Liver (tissue), 8 donors: ENCODE measurements at regions not wholly inside any gene's neighbourhood (a gene's known extent, or its start where the extent isn't known, plus 50 kb on each side); places are given as distances from the start of the nearest gene placed in this dataset.

Experiments used
- DNase-seq: peaks from one replicate; pipeline ENCODE4 v3.0.0-alpha.2; 2017; ENCODE audit warnings: low spot score
- H3K27ac ChIP-seq, 2 donors: one replicate each; pipeline ENCODE4 v1.7.0; 2013; ENCODE audit warnings: inconsistent platforms in 2 of 2, low read length in 2 of 2, control low read depth in 1 of 2, low read depth in 1 of 2, mild to moderate bottlenecking in 1 of 2
- H3K27me3 ChIP-seq, 4 donors: one replicate each; pipeline versions ENCODE4 v1.6.1 to v1.7.0; 2013; ENCODE audit warnings: low read length in 3 of 4, inconsistent platforms in 1 of 4, mild to moderate bottlenecking in 1 of 4, moderate library complexity in 1 of 4; ENCODE audit not compliant: control insufficient read depth in 4 of 4, insufficient read depth in 4 of 4
- H3K36me3 ChIP-seq, 4 donors: one replicate each; pipeline versions ENCODE4 v1.6.1 to v1.7.0; 2013; ENCODE audit warnings: low read length in 3 of 4, mild to moderate bottlenecking in 3 of 4, low read depth in 1 of 4, moderate library complexity in 1 of 4; ENCODE audit not compliant: control insufficient read depth in 4 of 4, insufficient read depth in 3 of 4
- H3K4me1 ChIP-seq, 4 donors: one replicate each; pipeline versions ENCODE4 v1.6.1 to v1.7.0; 2013; ENCODE audit warnings: low read length in 3 of 4, mild to moderate bottlenecking in 3 of 4, moderate library complexity in 1 of 4; ENCODE audit not compliant: control insufficient read depth in 4 of 4, insufficient read depth in 4 of 4
- H3K4me3 ChIP-seq, 3 donors: one replicate each; pipeline versions ENCODE4 v1.6.1 to v1.7.0; 2013; ENCODE audit warnings: low read length in 3 of 3, control low read depth in 1 of 3, low read depth in 1 of 3, mild to moderate bottlenecking in 1 of 3
- H3K9ac ChIP-seq, 2 donors: one replicate each; pipeline ENCODE4 v1.7.0; 2013; ENCODE audit warnings: low read length in 2 of 2, mild to moderate bottlenecking in 2 of 2, moderate library complexity in 2 of 2, control low read depth in 1 of 2, low read depth in 1 of 2
- H3K9me3 ChIP-seq, 4 donors: one replicate each; pipeline versions ENCODE4 v1.6.1 to v1.7.0; 2013; ENCODE audit warnings: low read length in 3 of 4; ENCODE audit not compliant: control insufficient read depth in 4 of 4
- CTCF ChIP-seq: fragments of 150-350 bp; IDR thresholded peaks from 2 replicates; pipeline ENCODE4 v1.5.1; 2017; ENCODE audit warnings: improper control_type of control experiment, low read depth, low read length; ENCODE audit not compliant: missing input control
- EGR1 ChIP-seq, 2 donors: IDR thresholded peaks; 2 replicates each; pipeline ENCODE4 v1.6.1; 2016 to 2018; ENCODE audit warnings: antibody characterized with exemption in 2 of 2, low read depth in 2 of 2
- FOXA1 ChIP-seq: IDR thresholded peaks from 2 replicates; pipeline ENCODE4 v1.6.1; 2016; ENCODE audit warnings: antibody characterized with exemption
- FOXA2 ChIP-seq: IDR thresholded peaks from 2 replicates; pipeline ENCODE4 v1.6.1; 2016; ENCODE audit warnings: antibody characterized with exemption
- HNF4A ChIP-seq, 2 donors: conservative IDR thresholded peaks; 2 replicates each; pipeline ENCODE4 v1.6.1; 2016; ENCODE audit warnings: antibody characterized with exemption in 2 of 2, mild to moderate bottlenecking in 2 of 2
- HNF4G ChIP-seq: IDR thresholded peaks from 2 replicates; pipeline ENCODE4 v1.6.1; 2016; ENCODE audit warnings: antibody characterized with exemption
- JUND ChIP-seq, 2 donors: IDR thresholded peaks; 2 replicates each; pipeline ENCODE4 v1.6.1; 2016; ENCODE audit warnings: antibody characterized with exemption in 2 of 2
- MAX ChIP-seq: IDR thresholded peaks from 2 replicates; pipeline ENCODE4 v1.6.1; 2016; ENCODE audit warnings: antibody characterized with exemption
- NR2F2 ChIP-seq: IDR thresholded peaks from 2 replicates; pipeline ENCODE4 v1.6.1; 2016; ENCODE audit warnings: antibody characterized with exemption
- RAD21 ChIP-seq, 2 donors: IDR thresholded peaks; 2 replicates each; pipeline ENCODE4 v1.6.1; 2016; ENCODE audit warnings: antibody characterized with exemption in 2 of 2, mild to moderate bottlenecking in 2 of 2
- REST ChIP-seq: IDR thresholded peaks from 2 replicates; pipeline ENCODE4 v1.6.1; 2016; ENCODE audit warnings: antibody characterized with exemption, mild to moderate bottlenecking
- RXRA ChIP-seq, 2 donors: IDR thresholded peaks; 2 replicates each; pipeline ENCODE4 v1.6.1; 2017 to 2018; ENCODE audit warnings: antibody characterized with exemption in 2 of 2, mild to moderate bottlenecking in 1 of 2
- SP1 ChIP-seq: IDR thresholded peaks from 2 replicates; pipeline ENCODE4 v1.6.1; 2018; ENCODE audit warnings: antibody characterized with exemption, mild to moderate bottlenecking
- TAF1 ChIP-seq: conservative IDR thresholded peaks from 2 replicates; pipeline ENCODE4 v1.6.1; 2016; ENCODE audit warnings: antibody characterized with exemption, mild to moderate bottlenecking
- YY1 ChIP-seq: IDR thresholded peaks from 2 replicates; pipeline ENCODE4 v1.6.1; 2016; ENCODE audit warnings: antibody characterized with exemption, mild to moderate bottlenecking
- ZBTB33 ChIP-seq: IDR thresholded peaks from 2 replicates; pipeline ENCODE4 v1.6.1; 2016; ENCODE audit warnings: antibody characterized with exemption
- WGBS: extraction: QIAGEN DNeasy Blood & Tissue Kit; methylation state at CpG from one replicate; pipeline ENCODE4 v1.1.7; 2013; 5-methylcytosine and 5-hydroxymethylcytosine counted together
- TF ChIP-seq, protein P1 (sequence below): IDR thresholded peaks from 2 replicates; pipeline ENCODE4 v1.6.1; 2016; ENCODE audit warnings: antibody characterized with exemption
- donor health status: healthy.
- donor health status: healthy.
- donor health status: healthy.
- donor health status: healthy.
- donor health status: healthy.

DNA sequence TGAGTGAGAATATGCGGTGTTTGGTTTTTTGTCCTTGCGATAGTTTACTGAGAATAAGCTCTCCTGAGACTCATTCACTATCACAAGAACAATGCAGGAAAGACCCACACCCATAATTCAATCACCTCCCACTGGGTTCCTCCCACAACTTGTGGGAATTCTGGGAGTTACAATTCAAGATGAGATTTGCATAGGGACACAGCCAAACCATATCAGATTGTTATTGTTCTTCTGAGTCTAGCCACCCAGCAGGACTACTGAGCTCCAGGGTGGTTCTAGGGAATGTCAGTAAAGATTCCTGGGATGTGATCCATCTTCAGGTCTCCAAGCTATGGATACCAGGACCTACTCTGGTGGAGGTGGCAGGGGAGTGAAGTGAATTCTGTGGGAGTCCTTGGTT, 2075.1 kb upstream of the CDH9 start:
- TF ChIP-seq ZBTB33 (no peak), TAF1 (no peak), MAX (no peak), NR2F2 (no peak), EGR1 (IDR thresholded peaks at IDR 0.05; ENCODE audit: low read depth in 2 of 2) (no peak), FOXA2 (no peak), RXRA (IDR thresholded peaks at IDR 0.05) (no peak), RAD21 (IDR thresholded peaks at IDR 0.05) (no peak), REST (no peak)
- DNase-seq: no peak
- Histone ChIP-seq H3K9ac (no peak overlapping the region), H3K9me3 (no peaks in the 10 kb centered on the region), H3K4me1 (no peaks in the 10 kb centered on the region), H3K4me3 (no peak overlapping the region), H3K27ac (no peak overlapping the region), H3K27me3 (no peaks in the 10 kb centered on the region), H3K36me3 (no peaks in the 10 kb centered on the region)
- WGBS: 97% methylated on average over 2 of the region's 2 CpGs

DNA sequence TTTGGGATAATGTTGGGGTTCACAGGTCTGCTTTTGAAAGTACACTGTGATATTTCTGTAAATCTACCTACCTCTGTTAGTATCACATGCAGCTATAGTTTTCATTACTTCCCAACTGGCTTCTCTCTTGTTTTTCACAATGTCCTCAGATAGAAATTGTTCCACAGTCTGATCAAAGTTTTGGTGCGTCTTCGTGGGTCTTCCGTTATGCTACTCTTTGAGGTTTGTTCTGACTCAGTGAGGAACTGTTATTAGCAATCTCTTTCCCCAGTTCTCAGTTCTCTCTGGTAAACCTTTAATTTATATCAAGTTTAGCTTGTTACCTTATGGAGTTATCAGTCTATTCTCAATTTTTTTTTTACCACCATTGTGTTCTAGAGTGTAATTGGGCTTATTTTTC, 2061.2 kb upstream of the CDH9 start:
- WGBS: 97% methylated on average over 3 of the region's 3 CpGs
- no peak for DNase-seq
- Histone ChIP-seq H3K9ac (no peak overlapping the region), H3K36me3 (no peaks in the 10 kb centered on the region), H3K27me3 (no peaks in the 10 kb centered on the region), H3K27ac (no peak overlapping the region), H3K4me1 (no peaks in the 10 kb centered on the region), H3K9me3 (no peaks in the 10 kb centered on the region), H3K4me3 (no peak overlapping the region)
- TF ChIP-seq JUND (IDR thresholded peaks at IDR 0.05) (no peak), ZBTB33 (no peak), FOXA1 (no peak), SP1 (no peak), HNF4A (conservative IDR thresholded peaks at IDR 0.05) (no peak), RAD21 (IDR thresholded peaks at IDR 0.05) (no peak), HNF4G (no peak), REST (no peak), YY1 (no peak), CTCF (no peak), FOXA2 (no peak)
- TF ChIP-seq, protein P1, sequence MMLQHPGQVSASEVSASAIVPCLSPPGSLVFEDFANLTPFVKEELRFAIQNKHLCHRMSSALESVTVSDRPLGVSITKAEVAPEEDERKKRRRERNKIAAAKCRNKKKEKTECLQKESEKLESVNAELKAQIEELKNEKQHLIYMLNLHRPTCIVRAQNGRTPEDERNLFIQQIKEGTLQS: no peak
